ENCODE measurements at regions not wholly inside any gene's neighbourhood (a gene's known extent, or its start where the extent isn't known, plus 50 kb on each side); places are given as distances from the start of the nearest gene placed in this dataset.

DNA sequence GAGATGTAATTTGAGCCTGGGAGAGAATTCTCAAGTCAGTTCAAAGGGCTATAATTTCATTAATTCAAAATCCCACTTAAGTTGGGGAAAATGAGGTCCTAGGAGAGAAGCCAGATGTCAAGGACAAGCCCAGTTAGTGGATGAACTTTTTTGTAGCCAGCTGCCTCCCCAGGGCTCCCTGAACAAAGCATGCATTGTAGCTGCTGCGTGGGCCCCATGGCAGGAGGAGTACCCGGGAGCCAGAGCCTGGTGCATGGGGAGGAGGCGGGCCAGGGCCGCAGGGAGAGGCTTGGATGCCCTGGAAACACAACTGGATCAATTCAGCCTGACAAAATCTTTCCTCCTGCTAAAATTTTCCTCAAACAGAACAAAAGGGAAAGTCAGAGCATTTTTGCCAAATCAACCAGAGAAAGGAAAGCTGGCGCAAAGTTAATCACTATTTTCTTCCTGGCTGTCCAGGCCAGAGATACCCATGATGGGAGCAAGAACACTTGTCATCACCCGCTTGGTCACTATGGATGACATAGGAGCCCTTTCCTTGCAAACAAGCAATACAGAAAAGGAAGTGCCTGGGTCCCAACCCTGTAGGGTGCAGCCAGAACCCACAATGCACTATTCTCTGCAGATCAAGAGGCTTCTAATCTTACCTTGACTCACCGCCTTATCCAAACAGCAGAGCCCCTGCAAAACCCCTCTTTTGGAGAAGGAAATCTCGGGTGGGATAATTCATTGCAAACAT lies 248.1 kb upstream of the RAB4A start:
- no peak overlapping the region for H3K27ac ChIP-seq (ENCODE audit: low read length)
- H3K9me2 ChIP-seq (ENCODE audit: insufficient read depth, low read length) = no peaks in the 10 kb centered on the region
- no peaks in the 10 kb centered on the region for H3K36me3 ChIP-seq (ENCODE audit: insufficient read depth, low read length)
- H3K9me3 ChIP-seq (ENCODE audit: low read length) = no peaks in the 10 kb centered on the region
- TF ChIP-seq EP300 (conservative IDR thresholded peaks at IDR 0.05; ENCODE audit: poor library complexity, severe bottlenecking) = no peak
- TF ChIP-seq MXI1 (conservative IDR thresholded peaks at IDR 0.05; ENCODE audit: poor library complexity, severe bottlenecking) = no peak
- no peak for TF ChIP-seq SMC3 (conservative IDR thresholded peaks at IDR 0.05; ENCODE audit: poor library complexity)
- TF ChIP-seq TAF1 (IDR thresholded peaks at IDR 0.05; ENCODE audit: low read depth) = no peak
- TF ChIP-seq POLR2AphosphoS5 (IDR thresholded peaks at IDR 0.05) = no peak
- no peak for TF ChIP-seq RAD21 (conservative IDR thresholded peaks at IDR 0.05)
- TF ChIP-seq, protein P1, sequence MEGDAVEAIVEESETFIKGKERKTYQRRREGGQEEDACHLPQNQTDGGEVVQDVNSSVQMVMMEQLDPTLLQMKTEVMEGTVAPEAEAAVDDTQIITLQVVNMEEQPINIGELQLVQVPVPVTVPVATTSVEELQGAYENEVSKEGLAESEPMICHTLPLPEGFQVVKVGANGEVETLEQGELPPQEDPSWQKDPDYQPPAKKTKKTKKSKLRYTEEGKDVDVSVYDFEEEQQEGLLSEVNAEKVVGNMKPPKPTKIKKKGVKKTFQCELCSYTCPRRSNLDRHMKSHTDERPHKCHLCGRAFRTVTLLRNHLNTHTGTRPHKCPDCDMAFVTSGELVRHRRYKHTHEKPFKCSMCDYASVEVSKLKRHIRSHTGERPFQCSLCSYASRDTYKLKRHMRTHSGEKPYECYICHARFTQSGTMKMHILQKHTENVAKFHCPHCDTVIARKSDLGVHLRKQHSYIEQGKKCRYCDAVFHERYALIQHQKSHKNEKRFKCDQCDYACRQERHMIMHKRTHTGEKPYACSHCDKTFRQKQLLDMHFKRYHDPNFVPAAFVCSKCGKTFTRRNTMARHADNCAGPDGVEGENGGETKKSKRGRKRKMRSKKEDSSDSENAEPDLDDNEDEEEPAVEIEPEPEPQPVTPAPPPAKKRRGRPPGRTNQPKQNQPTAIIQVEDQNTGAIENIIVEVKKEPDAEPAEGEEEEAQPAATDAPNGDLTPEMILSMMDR (IDR thresholded peaks at IDR 0.05; ENCODE audit: poor library complexity, severe bottlenecking) = no peak
- TF ChIP-seq EZH2 (IDR thresholded peaks at IDR 0.05; ENCODE audit: borderline replicate concordance, insufficient read depth, low read length, poor library complexity, severe bottlenecking) = no peak
- TF ChIP-seq, protein P2, sequence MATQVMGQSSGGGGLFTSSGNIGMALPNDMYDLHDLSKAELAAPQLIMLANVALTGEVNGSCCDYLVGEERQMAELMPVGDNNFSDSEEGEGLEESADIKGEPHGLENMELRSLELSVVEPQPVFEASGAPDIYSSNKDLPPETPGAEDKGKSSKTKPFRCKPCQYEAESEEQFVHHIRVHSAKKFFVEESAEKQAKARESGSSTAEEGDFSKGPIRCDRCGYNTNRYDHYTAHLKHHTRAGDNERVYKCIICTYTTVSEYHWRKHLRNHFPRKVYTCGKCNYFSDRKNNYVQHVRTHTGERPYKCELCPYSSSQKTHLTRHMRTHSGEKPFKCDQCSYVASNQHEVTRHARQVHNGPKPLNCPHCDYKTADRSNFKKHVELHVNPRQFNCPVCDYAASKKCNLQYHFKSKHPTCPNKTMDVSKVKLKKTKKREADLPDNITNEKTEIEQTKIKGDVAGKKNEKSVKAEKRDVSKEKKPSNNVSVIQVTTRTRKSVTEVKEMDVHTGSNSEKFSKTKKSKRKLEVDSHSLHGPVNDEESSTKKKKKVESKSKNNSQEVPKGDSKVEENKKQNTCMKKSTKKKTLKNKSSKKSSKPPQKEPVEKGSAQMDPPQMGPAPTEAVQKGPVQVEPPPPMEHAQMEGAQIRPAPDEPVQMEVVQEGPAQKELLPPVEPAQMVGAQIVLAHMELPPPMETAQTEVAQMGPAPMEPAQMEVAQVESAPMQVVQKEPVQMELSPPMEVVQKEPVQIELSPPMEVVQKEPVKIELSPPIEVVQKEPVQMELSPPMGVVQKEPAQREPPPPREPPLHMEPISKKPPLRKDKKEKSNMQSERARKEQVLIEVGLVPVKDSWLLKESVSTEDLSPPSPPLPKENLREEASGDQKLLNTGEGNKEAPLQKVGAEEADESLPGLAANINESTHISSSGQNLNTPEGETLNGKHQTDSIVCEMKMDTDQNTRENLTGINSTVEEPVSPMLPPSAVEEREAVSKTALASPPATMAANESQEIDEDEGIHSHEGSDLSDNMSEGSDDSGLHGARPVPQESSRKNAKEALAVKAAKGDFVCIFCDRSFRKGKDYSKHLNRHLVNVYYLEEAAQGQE (IDR thresholded peaks at IDR 0.05; ENCODE audit: borderline replicate concordance) = no peak
- no peak overlapping the region for H3K4me3 ChIP-seq (ENCODE audit: low read length)
- no peaks in the 10 kb centered on the region for H3K27me3 ChIP-seq (ENCODE audit: insufficient read depth, low read depth, low read length)
- H3K4me2 ChIP-seq (ENCODE audit: low read length) = no peak overlapping the region
- no peaks in the 10 kb centered on the region for H3K79me2 ChIP-seq (replicated peaks; ENCODE audit: insufficient read depth, low read length)
- H2AFZ ChIP-seq (ENCODE audit: low read depth, low read length) = no peak overlapping the region
- H4K20me1 ChIP-seq (ENCODE audit: insufficient read depth) = no peaks in the 10 kb centered on the region
- H3K9ac ChIP-seq (ENCODE audit: low read length) = no peak overlapping the region
- H3F3A ChIP-seq (ENCODE audit: insufficient read depth, low read length, poor library complexity, severe bottlenecking) = no peaks in the 10 kb centered on the region

DNA sequence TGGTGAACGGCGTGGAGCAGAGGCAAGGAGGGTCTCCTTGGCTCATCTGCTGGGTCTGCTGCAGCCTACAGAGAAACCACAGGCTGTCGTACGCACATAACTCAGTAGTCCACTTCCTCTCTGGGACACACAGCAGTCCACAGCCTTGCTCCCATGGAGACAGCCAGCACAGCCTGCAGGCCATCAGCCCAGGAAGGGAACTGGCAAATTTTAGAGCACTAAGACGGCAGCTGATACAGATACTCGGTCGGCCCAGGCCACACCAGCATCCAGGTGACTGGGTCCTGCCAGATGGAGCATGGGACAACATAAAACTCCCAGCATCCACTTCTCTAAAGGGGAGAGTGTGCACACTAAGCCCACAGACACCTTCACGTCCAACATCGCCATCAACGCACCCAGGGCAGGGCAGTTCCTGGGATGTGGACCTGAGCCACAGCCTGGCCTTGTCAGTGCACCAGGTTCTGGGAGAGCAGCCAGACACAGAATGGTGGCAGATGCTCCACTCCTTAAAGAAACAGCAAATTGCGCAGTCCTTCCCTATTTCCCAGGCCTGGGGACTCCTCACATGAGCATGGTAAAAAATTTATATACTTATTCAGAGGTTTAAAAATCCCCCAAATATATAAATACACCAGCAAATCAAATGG lies 247.1 kb upstream of the RAB4A start:
- no peaks in the 10 kb centered on the region for H3K27me3 ChIP-seq (ENCODE audit: insufficient read depth, low read depth, low read length)
- H2AFZ ChIP-seq (ENCODE audit: low read depth, low read length) = no peak overlapping the region
- no peaks in the 10 kb centered on the region for H3K79me2 ChIP-seq (replicated peaks; ENCODE audit: insufficient read depth, low read length)
- no peaks in the 10 kb centered on the region for H3K9me2 ChIP-seq (ENCODE audit: insufficient read depth, low read length)
- no peaks in the 10 kb centered on the region for H4K20me1 ChIP-seq (ENCODE audit: insufficient read depth)
- TF ChIP-seq EP300 (conservative IDR thresholded peaks at IDR 0.05; ENCODE audit: poor library complexity, severe bottlenecking) (no peak), POLR2AphosphoS5 (IDR thresholded peaks at IDR 0.05) (no peak), SMC3 (conservative IDR thresholded peaks at IDR 0.05; ENCODE audit: poor library complexity) (no peak), RAD21 (conservative IDR thresholded peaks at IDR 0.05) (no peak)
- TF ChIP-seq, protein P2 (IDR thresholded peaks at IDR 0.05; ENCODE audit: borderline replicate concordance) = no peak
- H3K36me3 ChIP-seq (ENCODE audit: insufficient read depth, low read length) = no peaks in the 10 kb centered on the region
- H3K4me3 ChIP-seq (ENCODE audit: low read length) = no peak overlapping the region
- H3K27ac ChIP-seq (ENCODE audit: low read length) = no peak overlapping the region
- no peaks in the 10 kb centered on the region for H3K9me3 ChIP-seq (ENCODE audit: low read length)
- no peak overlapping the region for H3K4me2 ChIP-seq (ENCODE audit: low read length)
- no peak overlapping the region for H3K9ac ChIP-seq (ENCODE audit: low read length)
- H3F3A ChIP-seq (ENCODE audit: insufficient read depth, low read length, poor library complexity, severe bottlenecking) = no peaks in the 10 kb centered on the region
